ENCODE measurements at regions not wholly inside any gene's neighbourhood (a gene's known extent, or its start where the extent isn't known, plus 50 kb on each side); places are given as distances from the start of the nearest gene placed in this dataset.

- no peak overlapping the region for H3K4me3 ChIP-seq (ENCODE audit: insufficient read depth, low read length, poor library complexity, severe bottlenecking)
- H3K9ac ChIP-seq (ENCODE audit: low read length), result no peak overlapping the region
- no peak overlapping the region for H3K4me2 ChIP-seq (ENCODE audit: low read depth, low read length, poor library complexity, severe bottlenecking)
- no peaks in the 10 kb centered on the region for H4K20me1 ChIP-seq (ENCODE audit: low read depth, low read length)
- no peaks in the 10 kb centered on the region; the same call in 1 of the 2 replicates for H3K9me2 ChIP-seq (replicated peaks; ENCODE audit: insufficient read depth, low read length)
- no peaks in the 10 kb centered on the region for H3K79me2 ChIP-seq (ENCODE audit: insufficient read depth, low read length)
- no peaks in the 10 kb centered on the region for H3F3A ChIP-seq (ENCODE audit: insufficient read depth)
- no peak overlapping the region for H3K27ac ChIP-seq (ENCODE audit: low read depth, low read length)
- no peaks in the 10 kb centered on the region for H3K9me3 ChIP-seq (ENCODE audit: insufficient read depth, low read length)
- H3K27me3 ChIP-seq (ENCODE audit: low read length), result no peaks in the 10 kb centered on the region
- no peak overlapping the region for H2AFZ ChIP-seq (ENCODE audit: low read depth, low read length, severe bottlenecking)
- no peaks in the 10 kb centered on the region for H3K36me3 ChIP-seq (ENCODE audit: low read length)
- no peak for TF ChIP-seq EZH2phosphoT487 (conservative IDR thresholded peaks at IDR 0.05; ENCODE audit: low read length)
- no peak for TF ChIP-seq CTCF (IDR thresholded peaks at IDR 0.05; ENCODE audit: insufficient read depth, low read length, poor library complexity, severe bottlenecking)
Measured at GRCh38 chr9:78505546-78505945, 208.6 kb downstream of the PSAT1 start.

GRCh38 chr9:78507037-78507436 lies 210.1 kb downstream of the PSAT1 start:
- H3K79me2 ChIP-seq (ENCODE audit: insufficient read depth, low read length), result no peaks in the 10 kb centered on the region
- H3F3A ChIP-seq (ENCODE audit: insufficient read depth), result no peaks in the 10 kb centered on the region
- no peak for TF ChIP-seq CTCF (IDR thresholded peaks at IDR 0.05; ENCODE audit: insufficient read depth, low read length, poor library complexity, severe bottlenecking)
- TF ChIP-seq EZH2phosphoT487 (conservative IDR thresholded peaks at IDR 0.05; ENCODE audit: low read length), result no peak
- no peak overlapping the region for H3K4me3 ChIP-seq (ENCODE audit: insufficient read depth, low read length, poor library complexity, severe bottlenecking)
- no peaks in the 10 kb centered on the region; the same call in 1 of the 2 replicates for H3K9me2 ChIP-seq (replicated peaks; ENCODE audit: insufficient read depth, low read length)
- H3K27ac ChIP-seq (ENCODE audit: low read depth, low read length), result no peak overlapping the region
- H3K9me3 ChIP-seq (ENCODE audit: insufficient read depth, low read length), result no peaks in the 10 kb centered on the region
- H4K20me1 ChIP-seq (ENCODE audit: low read depth, low read length), result no peaks in the 10 kb centered on the region
- no peak overlapping the region for H3K9ac ChIP-seq (ENCODE audit: low read length)
- H3K4me2 ChIP-seq (ENCODE audit: low read depth, low read length, poor library complexity, severe bottlenecking), result no peak overlapping the region
- no peaks in the 10 kb centered on the region for H3K27me3 ChIP-seq (ENCODE audit: low read length)
- H3K36me3 ChIP-seq (ENCODE audit: low read length), result no peaks in the 10 kb centered on the region
- H2AFZ ChIP-seq (ENCODE audit: low read depth, low read length, severe bottlenecking), result no peak overlapping the region

DNA sequence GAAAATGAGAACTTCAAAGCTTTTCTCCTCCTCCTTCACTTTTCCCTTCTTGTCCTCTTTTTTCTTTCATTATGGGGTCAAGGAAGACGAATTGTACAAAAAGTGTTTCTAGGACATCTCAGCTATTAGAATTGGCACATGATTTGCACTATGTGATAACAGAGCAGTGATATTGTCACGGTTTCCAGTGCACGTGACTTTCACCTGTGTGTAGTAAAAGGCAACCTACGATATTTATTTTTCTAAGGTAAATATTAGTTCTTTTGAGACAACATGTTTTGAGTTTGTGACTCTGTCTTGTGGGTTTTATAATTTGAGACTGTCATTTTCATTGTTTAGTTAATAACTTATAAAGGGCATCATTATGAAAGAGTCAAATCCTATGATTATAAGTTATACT lies 213.1 kb downstream of the PSAT1 start:
- Histone ChIP-seq H3K27me3 (ENCODE audit: low read length) (no peaks in the 10 kb centered on the region), H3K4me2 (ENCODE audit: low read depth, low read length, poor library complexity, severe bottlenecking) (no peak overlapping the region)

More for the DNA sequence above, 213.1 kb downstream of the PSAT1 start:
- Histone ChIP-seq H3K9me3 (ENCODE audit: insufficient read depth, low read length) (no peaks in the 10 kb centered on the region), H4K20me1 (ENCODE audit: low read depth, low read length) (no peaks in the 10 kb centered on the region), H3K79me2 (ENCODE audit: insufficient read depth, low read length) (no peaks in the 10 kb centered on the region), H2AFZ (ENCODE audit: low read depth, low read length, severe bottlenecking) (no peak overlapping the region), H3F3A (ENCODE audit: insufficient read depth) (no peaks in the 10 kb centered on the region), H3K36me3 (ENCODE audit: low read length) (no peaks in the 10 kb centered on the region), H3K4me3 (ENCODE audit: insufficient read depth, low read length, poor library complexity, severe bottlenecking) (no peak overlapping the region), H3K27ac (ENCODE audit: low read depth, low read length) (no peak overlapping the region), H3K9me2 (replicated peaks; ENCODE audit: insufficient read depth, low read length) (no peaks in the 10 kb centered on the region; the same call in 1 of the 2 replicates), H3K9ac (ENCODE audit: low read length) (no peak overlapping the region)
- TF ChIP-seq CTCF (IDR thresholded peaks at IDR 0.05; ENCODE audit: insufficient read depth, low read length, poor library complexity, severe bottlenecking), result no peak
- no peak for TF ChIP-seq EZH2phosphoT487 (conservative IDR thresholded peaks at IDR 0.05; ENCODE audit: low read length)
